IMR-90 (cell line): ENCODE measurements at regions not wholly inside any gene's neighbourhood (a gene's known extent, or its start where the extent isn't known, plus 50 kb on each side); places are given as distances from the start of the nearest gene placed in this dataset.

Experiments used
- ATAC-seq: fragments of 200-7000 bp; cut with Tn5 transposase; 2 replicates; pipeline ENCODE4 v1.9.1; 2020; ENCODE audit warnings: low read depth, mild to moderate bottlenecking, moderate library complexity
- BruUV-seq: library from RNA; stranded (reverse); fragments of 400-500 nt; replicated peaks from 2 replicates; lab custom pipeline; 2021; lab: Mats Ljungman, UMichigan
- CTCF ChIA-PET: fragments of 300-600 bp; formaldehyde crosslinking; extraction: SDS; loops from one replicate; lab custom pipeline; 2021; ENCODE audit warnings: antibody characterized with exemption; lab: Yijun Ruan, JAX
- POLR2A ChIA-PET: fragments of 300-600 bp; sonication (Branson Sonifier 250); formaldehyde crosslinking; loops from one replicate; lab custom pipeline; 2022; ENCODE audit warnings: antibody characterized with exemption; ENCODE audit not compliant: unreplicated experiment; lab: Charles Lee
- DNase-seq: peaks from one replicate; pipeline ENCODE4 v3.0.0; 2013
- H2AFZ ChIP-seq: replicated peaks from 2 replicates; pipeline ENCODE3; 2013; ENCODE audit warnings: low read length, mild to moderate bottlenecking; ENCODE audit not compliant: poor library complexity
- H2AK5ac ChIP-seq: 2 replicates; pipeline ENCODE4 v1.6.1; 2013; ENCODE audit warnings: low read depth, low read length, inconsistent platforms
- H2AK9ac ChIP-seq: replicated peaks from 2 replicates; pipeline ENCODE3; 2013; ENCODE audit warnings: mild to moderate bottlenecking, low read depth, low read length, moderate library complexity; ENCODE audit not compliant: poor library complexity
- H2BK120ac ChIP-seq: 2 replicates; pipeline ENCODE4 v1.6.1; 2013; ENCODE audit warnings: low read depth, low read length, inconsistent platforms
- H2BK15ac ChIP-seq: 3 replicates; pipeline ENCODE4 v1.6.1; 2013; ENCODE audit warnings: low read depth, low read length, inconsistent platforms
- H2BK20ac ChIP-seq: 2 replicates; pipeline ENCODE4 v1.6.1; 2013; ENCODE audit warnings: low read depth, mild to moderate bottlenecking, inconsistent platforms, low read length, moderate library complexity
- H2BK5ac ChIP-seq: 2 replicates; pipeline ENCODE4 v1.6.1; 2013; ENCODE audit warnings: mild to moderate bottlenecking, low read depth, low read length, inconsistent platforms; ENCODE audit not compliant: poor library complexity, severe bottlenecking
- H3K14ac ChIP-seq: replicated peaks from 2 replicates; pipeline ENCODE4 v1.6.1; 2013; ENCODE audit warnings: low read depth, low read length, inconsistent platforms
- H3K18ac ChIP-seq: 2 replicates; pipeline ENCODE4 v1.6.1; 2013; ENCODE audit warnings: low read depth, low read length, control low read depth
- H3K23ac ChIP-seq: 2 replicates; pipeline ENCODE4 v1.6.1; 2013; ENCODE audit warnings: low read depth, low read length, inconsistent platforms
- H3K27ac ChIP-seq: 2 replicates; pipeline ENCODE4 v1.5.1; 2013; ENCODE audit warnings: mild to moderate bottlenecking, control low read depth, low read length; ENCODE audit not compliant: insufficient read depth
- H3K27me3 ChIP-seq: 2 replicates; pipeline ENCODE4 v1.6.1; 2013; ENCODE audit warnings: low read length; ENCODE audit not compliant: control insufficient read depth, insufficient read depth
- H3K36me3 ChIP-seq: 2 replicates; pipeline ENCODE4 v1.6.1; 2013; ENCODE audit warnings: low read length, mixed read lengths; ENCODE audit not compliant: control insufficient read depth, insufficient read depth
- H3K4ac ChIP-seq: 2 replicates; pipeline ENCODE4 v1.6.1; 2013; ENCODE audit warnings: low read depth, low read length, inconsistent platforms
- H3K4me1 ChIP-seq: 2 replicates; pipeline ENCODE4 v1.6.1; 2013; ENCODE audit warnings: low read length, mixed read lengths; ENCODE audit not compliant: control insufficient read depth, insufficient read depth
- H3K4me2 ChIP-seq: 2 replicates; pipeline ENCODE4 v1.6.1; 2013; ENCODE audit warnings: low read depth, mild to moderate bottlenecking, control low read depth, low read length, moderate library complexity
- H3K4me3 ChIP-seq: 2 replicates; pipeline ENCODE4 v1.5.1; 2013; ENCODE audit warnings: low read depth, mild to moderate bottlenecking, control low read depth, low read length, moderate library complexity; ENCODE audit not compliant: insufficient read depth
- H3K56ac ChIP-seq: 2 replicates; pipeline ENCODE4 v1.6.1; 2013; ENCODE audit warnings: low read length, inconsistent platforms; ENCODE audit not compliant: insufficient read depth; ENCODE audit errors: extremely low read depth
- H3K79me1 ChIP-seq, 2 experiments: 2 replicates each; pipeline ENCODE4 v1.6.1; 2013; ENCODE audit warnings: low read length in 2 of 2, inconsistent platforms in 1 of 2, low read depth in 1 of 2
- H3K9ac ChIP-seq: 2 replicates; pipeline ENCODE4 v1.6.1; 2013; ENCODE audit warnings: low read depth, low read length, control low read depth
- H3K9me1 ChIP-seq: 2 replicates; pipeline ENCODE4 v1.6.1; 2013; ENCODE audit warnings: low read length, inconsistent platforms; ENCODE audit not compliant: insufficient read depth
- H3K9me3 ChIP-seq: 2 replicates; pipeline ENCODE4 v1.6.1; 2013; ENCODE audit warnings: low read length; ENCODE audit not compliant: control insufficient read depth, insufficient read depth
- H4K20me1 ChIP-seq: 2 replicates; pipeline ENCODE4 v1.6.1; 2013; ENCODE audit warnings: low read length, inconsistent platforms; ENCODE audit not compliant: insufficient read depth
- H4K5ac ChIP-seq: 2 replicates; pipeline ENCODE4 v1.6.1; 2013; ENCODE audit warnings: mild to moderate bottlenecking, low read depth, low read length, control low read depth
- H4K8ac ChIP-seq, 2 experiments: 2 replicates each; pipeline ENCODE4 v1.6.1; 2013; ENCODE audit warnings: low read depth in 2 of 2, low read length in 2 of 2, control low read depth in 1 of 2, inconsistent platforms in 1 of 2
- H4K91ac ChIP-seq: 2 replicates; pipeline ENCODE4 v1.6.1; 2013; ENCODE audit warnings: low read depth, low read length, inconsistent platforms; ENCODE audit not compliant: insufficient read depth
- BHLHE40 ChIP-seq: fragments of 150-350 bp; IDR thresholded peaks from 2 replicates; pipeline ENCODE4 v1.6.1; 2016; ENCODE audit warnings: mild to moderate bottlenecking, low read depth, low read length
- CEBPB ChIP-seq: IDR thresholded peaks from 2 replicates; pipeline ENCODE4 v1.6.1; 2012; ENCODE audit warnings: low read depth, low read length, improper control_type of control experiment
- MXI1 ChIP-seq: IDR thresholded peaks from 2 replicates; pipeline ENCODE4 v1.6.1; 2012; ENCODE audit warnings: low read depth, mild to moderate bottlenecking, low read length, moderate library complexity, borderline replicate concordance
- RAD21 ChIP-seq: IDR thresholded peaks from 2 replicates; pipeline ENCODE4 v1.6.1; 2012; ENCODE audit warnings: low read length, improper control_type of control experiment
- WGBS, 2 experiments: methylation state at CpG; one replicate each; pipeline versions ENCODE4 v1.1.5 to v1.1.7; 2013; ENCODE audit warnings: missing lambda C conversion rate in 2 of 2; ENCODE audit not compliant: insufficient read length in 1 of 2; ENCODE audit errors: extremely low coverage in 2 of 2; 5-methylcytosine and 5-hydroxymethylcytosine counted together
- dilution Hi-C: fragments of 300-500 bp; cut with HindIII; formaldehyde crosslinking; loops from one replicate; pipeline ENCODE4 v1.14.3; 2018; ENCODE audit warnings: low sequenced_read_pairs; ENCODE audit not compliant: unreplicated experiment
- in situ Hi-C: fragments of 300-500 bp; cut with MboI; formaldehyde crosslinking; loops from 3 replicates; pipeline ENCODE4 v1.14.3; 2019; ENCODE audit warnings: low sequenced_read_pairs, inconsistent platforms, mixed read lengths
- intact Hi-C: fragments of 100-400 bp; cut with micrococcal nuclease; formaldehyde crosslinking; loops from 2 replicates; pipeline ENCODE4 v1.10.0; 2022

GRCh38 chr12:25307818-25308217 lies 57.1 kb upstream of the KRAS start:
- Histone ChIP-seq H2BK20ac (peak overlapping the region; percentile 91), H3K23ac (peak overlapping the region; percentile 32; the same call in 1 of the 2 replicates), H3K4me1 (peaks cover 19% of the 10 kb centered on the region), H4K20me1 (no peaks in the 10 kb centered on the region), H3K14ac (peak overlapping the region; percentile 70), H3K4ac (peak overlapping the region; percentile 95), H4K8ac (peak overlapping the region; percentile 86 to 95), H2BK120ac (peak overlapping the region; percentile 95), H2AK9ac (no peak overlapping the region), H3K27ac (peak overlapping the region; percentile 88), H2AK5ac (peak overlapping the region; percentile 74; the same call in 1 of the 2 replicates), H3K27me3 (no peaks in the 10 kb centered on the region), H2BK15ac (peak overlapping the region; percentile 88; the same call in 2 of the 3 replicates), H3K18ac (peak overlapping the region; percentile 96), H3K36me3 (no peaks in the 10 kb centered on the region), H2AFZ (no peak overlapping the region), H3K4me2 (peak overlapping the region; percentile 53; the same call in 1 of the 2 replicates), H4K5ac (peak overlapping the region; percentile 96), H2BK5ac (peak overlapping the region; percentile 87), H3K9ac (peak overlapping the region; percentile 62; the same call in 1 of the 2 replicates), H3K9me1 (peaks cover 10% of the 10 kb centered on the region), H3K4me3 (no peak overlapping the region), H3K9me3 (no peaks in the 10 kb centered on the region), H3K79me1 (no peaks in the 10 kb centered on the region), H4K91ac (peak overlapping the region; percentile 92), H3K56ac (no peak overlapping the region)
- no peak for TF ChIP-seq RAD21
- no peak for TF ChIP-seq BHLHE40
- TF ChIP-seq CEBPB = peak; percentile 43; the same call in 1 of the 2 replicates
- no peak for TF ChIP-seq MXI1
- BruUV-seq = no TSS peak
- intact Hi-C loops = no loop called here
- WGBS, 2 experiments = no CpG with 5 or more reads among the region's 1 CpG
- dilution Hi-C loops = no loop called here
- CTCF ChIA-PET = no interaction called here
- POLR2A ChIA-PET = no interaction called here
- peak; percentile 83 for ATAC-seq
- DNase-seq = peak; percentile 81
- in situ Hi-C loops = no loop called here
